ENCODE measurements at regions not wholly inside any gene's neighbourhood (a gene's known extent, or its start where the extent isn't known, plus 50 kb on each side); places are given as distances from the start of the nearest gene placed in this dataset.

- no peak for DNase-seq
Observed at GRCh38 chr9:126556560-126557250, 57.0 kb upstream of the LMX1B start.

GRCh38 chr9:126558051-126558665 lies 55.6 kb upstream of the LMX1B start:
- peak; percentile 53 for DNase-seq

GRCh38 chr9:126559296-126559695 lies 54.4 kb upstream of the LMX1B start:
- no peak for DNase-seq

- DNase-seq: no peak
Observed at GRCh38 chr9:126561582-126561981, 52.1 kb upstream of the LMX1B start.

GRCh38 chr9:126563556-126563955 lies 50.2 kb upstream of the LMX1B start:
- no peak for DNase-seq
